Mammary epithelial cell (primary cell): ENCODE measurements at regions not wholly inside any gene's neighbourhood (a gene's known extent, or its start where the extent isn't known, plus 50 kb on each side); places are given as distances from the start of the nearest gene placed in this dataset.

Source experiments
- CTCF ChIP-seq, 2 donors: IDR thresholded peaks in 1 of 2; conservative IDR thresholded peaks in 1 of 2; 2 replicates each; pipeline ENCODE4 v1.5.1; 2011 to 2012; ENCODE audit warnings: inconsistent platforms in 2 of 2, low read length in 2 of 2, mild to moderate bottlenecking in 2 of 2, control low read depth in 1 of 2, low read depth in 1 of 2; ENCODE audit not compliant: insufficient read depth in 1 of 2; ENCODE audit errors: extremely low read depth in 1 of 2
- EZH2 ChIP-seq: IDR thresholded peaks from 2 replicates; pipeline ENCODE4 v1.6.1; 2012; ENCODE audit warnings: low read length, inconsistent platforms, borderline replicate concordance

DNA sequence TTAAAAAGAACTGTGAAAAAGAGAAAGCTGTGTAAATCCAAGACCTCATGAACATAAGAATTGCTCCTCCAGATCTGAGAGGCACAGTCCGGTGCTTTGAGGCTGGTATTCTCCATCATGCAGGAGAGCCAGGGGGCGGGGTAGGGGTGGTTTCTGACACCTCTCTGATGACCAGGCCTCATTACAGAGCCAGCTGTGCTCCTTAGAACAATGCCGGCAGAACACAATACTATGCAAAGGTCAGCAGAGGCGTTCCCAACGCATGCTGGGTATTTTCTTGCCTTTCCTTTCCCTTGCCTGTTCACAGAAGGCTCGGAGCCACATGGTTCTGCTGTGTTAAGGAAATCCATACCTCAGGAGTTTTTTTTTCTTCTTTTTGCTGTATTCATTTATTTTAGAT lies 91.2 kb upstream of the SOD3 start:
- TF ChIP-seq CTCF (conservative IDR thresholded peaks at IDR 0.05 in 1 of 2, IDR thresholded peaks at IDR 0.05 in 1 of 2; ENCODE audit: extremely low read depth in 1 of 2, insufficient read depth in 1 of 2, low read depth in 1 of 2, low read length in 2 of 2) (no peak), EZH2 (no peak)
